ENCODE measurements at regions not wholly inside any gene's neighbourhood (a gene's known extent, or its start where the extent isn't known, plus 50 kb on each side); places are given as distances from the start of the nearest gene placed in this dataset.

- no peak overlapping the region for H3K9ac ChIP-seq (replicated peaks; ENCODE audit: extremely low read depth, insufficient read depth, low read length)
- ChIA-PET POLR2A (no interaction called here), CTCF (no interaction called here)
- intact Hi-C loops (cut with micrococcal nuclease) (no loop called here), dilution Hi-C loops (cut with MboI; ENCODE audit: extremely low pct_ligation_motif_present, low sequenced_read_pairs) (no loop called here)
- H3K9me3 ChIP-seq (replicated peaks; ENCODE audit: control insufficient read depth, insufficient read depth, low read length) = no peaks in the 10 kb centered on the region
- H3K4me2 ChIP-seq (ENCODE audit: insufficient read depth, low read length) = no peak overlapping the region
- no peaks in the 10 kb centered on the region for H3K9me1 ChIP-seq (replicated peaks; ENCODE audit: control insufficient read depth, extremely low read depth, insufficient read depth, low read length)
- H2AFZ ChIP-seq (ENCODE audit: low read depth, low read length) = no peak overlapping the region
- no peaks in the 10 kb centered on the region for H3K36me3 ChIP-seq (ENCODE audit: control insufficient read depth in 2 of 2, extremely low read depth in 1 of 2, insufficient read depth in 2 of 2, low read length in 2 of 2)
- no peak overlapping the region for H3K27ac ChIP-seq (ENCODE audit: insufficient read depth, low read depth, low read length)
- no peaks in the 10 kb centered on the region for H4K20me1 ChIP-seq (replicated peaks; ENCODE audit: control insufficient read depth, extremely low read depth, insufficient read depth, low read length)
- H3K4me1 ChIP-seq (ENCODE audit: control insufficient read depth, extremely low read depth, insufficient read depth, low read length) = no peaks in the 10 kb centered on the region
- H3K4me3 ChIP-seq (replicated peaks in 1 of 3; ENCODE audit: insufficient read depth in 1 of 3, low read depth in 1 of 3, low read length in 3 of 3) = no peak overlapping the region
- FAIRE-seq (no peak), DNase-seq (ENCODE audit: low read depth, low spot score) (no peak)
- BruUV-seq (replicated peaks) = no TSS peak
- H3K79me2 ChIP-seq (ENCODE audit: control insufficient read depth, insufficient read depth, low read length) = no peaks in the 10 kb centered on the region
- H3K27me3 ChIP-seq (ENCODE audit: control insufficient read depth in 2 of 2, insufficient read depth in 2 of 2, low read length in 2 of 2) = no peaks in the 10 kb centered on the region
- TF ChIP-seq POLR2AphosphoS5 (IDR thresholded peaks at IDR 0.05; ENCODE audit: insufficient read depth, low read depth, low read length) = no peak
- no peak for TF ChIP-seq JUN (IDR thresholded peaks at IDR 0.05; ENCODE audit: borderline replicate concordance, insufficient read depth, insufficient read length, low read depth)
Observed at GRCh38 chr17:13919818-13920217, 149.5 kb upstream of the COX10 start.

DNA sequence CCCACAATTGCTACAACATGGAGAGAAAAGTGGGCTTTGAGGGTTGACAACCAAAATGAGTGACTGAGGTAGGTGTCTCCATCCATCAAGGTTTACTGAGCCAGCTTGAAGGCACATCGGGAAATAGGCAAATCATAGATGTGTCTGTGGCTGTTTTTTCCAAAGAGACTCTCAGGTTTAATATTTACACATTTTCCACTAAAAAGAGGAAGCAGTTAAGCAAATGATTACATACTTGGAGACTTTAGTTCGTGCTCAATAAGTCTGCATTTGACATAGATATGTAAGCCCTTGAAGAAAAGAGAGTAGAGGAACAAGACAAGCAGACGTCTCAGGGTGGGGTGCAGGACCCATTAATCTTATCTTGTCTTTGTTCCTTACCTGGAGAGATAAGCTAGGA, 148.9 kb upstream of the COX10 start:
- intact Hi-C loops (cut with micrococcal nuclease) = no loop called here
- Histone ChIP-seq H3K27ac (ENCODE audit: insufficient read depth, low read depth, low read length) (no peak overlapping the region), H3K4me1 (ENCODE audit: control insufficient read depth, extremely low read depth, insufficient read depth, low read length) (no peaks in the 10 kb centered on the region), H3K79me2 (ENCODE audit: control insufficient read depth, insufficient read depth, low read length) (no peaks in the 10 kb centered on the region), H3K4me2 (ENCODE audit: insufficient read depth, low read length) (no peak overlapping the region), H3K9ac (replicated peaks; ENCODE audit: extremely low read depth, insufficient read depth, low read length) (no peak overlapping the region), H3K9me3 (replicated peaks; ENCODE audit: control insufficient read depth, insufficient read depth, low read length) (no peaks in the 10 kb centered on the region), H3K27me3 (ENCODE audit: control insufficient read depth in 2 of 2, insufficient read depth in 2 of 2, low read length in 2 of 2) (no peaks in the 10 kb centered on the region), H2AFZ (ENCODE audit: low read depth, low read length) (no peak overlapping the region), H4K20me1 (replicated peaks; ENCODE audit: control insufficient read depth, extremely low read depth, insufficient read depth, low read length) (no peaks in the 10 kb centered on the region), H3K4me3 (replicated peaks in 1 of 3; ENCODE audit: insufficient read depth in 1 of 3, low read depth in 1 of 3, low read length in 3 of 3) (no peak overlapping the region), H3K36me3 (ENCODE audit: control insufficient read depth in 2 of 2, extremely low read depth in 1 of 2, insufficient read depth in 2 of 2, low read length in 2 of 2) (no peaks in the 10 kb centered on the region), H3K9me1 (replicated peaks; ENCODE audit: control insufficient read depth, extremely low read depth, insufficient read depth, low read length) (no peaks in the 10 kb centered on the region)
- dilution Hi-C loops (cut with MboI; ENCODE audit: extremely low pct_ligation_motif_present, low sequenced_read_pairs) = no loop called here
- BruUV-seq (replicated peaks) = no TSS peak
- no peak for FAIRE-seq
- TF ChIP-seq, protein P1, sequence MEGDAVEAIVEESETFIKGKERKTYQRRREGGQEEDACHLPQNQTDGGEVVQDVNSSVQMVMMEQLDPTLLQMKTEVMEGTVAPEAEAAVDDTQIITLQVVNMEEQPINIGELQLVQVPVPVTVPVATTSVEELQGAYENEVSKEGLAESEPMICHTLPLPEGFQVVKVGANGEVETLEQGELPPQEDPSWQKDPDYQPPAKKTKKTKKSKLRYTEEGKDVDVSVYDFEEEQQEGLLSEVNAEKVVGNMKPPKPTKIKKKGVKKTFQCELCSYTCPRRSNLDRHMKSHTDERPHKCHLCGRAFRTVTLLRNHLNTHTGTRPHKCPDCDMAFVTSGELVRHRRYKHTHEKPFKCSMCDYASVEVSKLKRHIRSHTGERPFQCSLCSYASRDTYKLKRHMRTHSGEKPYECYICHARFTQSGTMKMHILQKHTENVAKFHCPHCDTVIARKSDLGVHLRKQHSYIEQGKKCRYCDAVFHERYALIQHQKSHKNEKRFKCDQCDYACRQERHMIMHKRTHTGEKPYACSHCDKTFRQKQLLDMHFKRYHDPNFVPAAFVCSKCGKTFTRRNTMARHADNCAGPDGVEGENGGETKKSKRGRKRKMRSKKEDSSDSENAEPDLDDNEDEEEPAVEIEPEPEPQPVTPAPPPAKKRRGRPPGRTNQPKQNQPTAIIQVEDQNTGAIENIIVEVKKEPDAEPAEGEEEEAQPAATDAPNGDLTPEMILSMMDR (IDR thresholded peaks at IDR 0.05; ENCODE audit: extremely low read depth in 1 of 2, insufficient read depth in 1 of 2, low read depth in 1 of 2, low read length in 2 of 2) = no peak
- TF ChIP-seq EZH2 (IDR thresholded peaks at IDR 0.05; ENCODE audit: borderline replicate concordance, low read depth, low read length, severe bottlenecking) (no peak), POLR2A (IDR thresholded peaks at IDR 0.05; ENCODE audit: low read depth, low read length) (no peak), MYC (IDR thresholded peaks at IDR 0.05; ENCODE audit: low read depth, low read length) (no peak), JUN (IDR thresholded peaks at IDR 0.05; ENCODE audit: borderline replicate concordance, insufficient read depth, insufficient read length, low read depth) (no peak), MAX (IDR thresholded peaks at IDR 0.05; ENCODE audit: insufficient read depth, insufficient read length) (no peak), GATA2 (IDR thresholded peaks at IDR 0.05; ENCODE audit: insufficient read depth, insufficient read length, low read depth, low read length) (no peak), FOS (IDR thresholded peaks at IDR 0.05; ENCODE audit: borderline replicate concordance, insufficient read depth, low read length) (no peak), POLR2AphosphoS5 (IDR thresholded peaks at IDR 0.05; ENCODE audit: insufficient read depth, low read depth, low read length) (no peak)
- DNase-seq (ENCODE audit: low read depth, low spot score) = no peak
- ChIA-PET POLR2A (no interaction called here), CTCF (no interaction called here)

All from endothelial cell of umbilical vein (primary cell).